ENCODE measurements at regions not wholly inside any gene's neighbourhood (a gene's known extent, or its start where the extent isn't known, plus 50 kb on each side); places are given as distances from the start of the nearest gene placed in this dataset.

GRCh38 chr1:194055536-194055935, 869.1 kb upstream of the B3GALT2 start:
- Histone ChIP-seq H3K27ac (ENCODE audit: insufficient read depth, low read length, poor library complexity, severe bottlenecking) (no peak overlapping the region), H3K4me1 (ENCODE audit: control insufficient read depth, insufficient read depth, low read length, poor library complexity, severe bottlenecking) (peaks cover 36% of the 10 kb centered on the region)
- no peak for DNase-seq

GRCh38 chr1:194052514-194053338, 866.3 kb upstream of the B3GALT2 start:
- DNase-seq = no peak
- Histone ChIP-seq H3K4me1 (ENCODE audit: control insufficient read depth, insufficient read depth, low read length, poor library complexity, severe bottlenecking) (peaks cover 35% of the 10 kb centered on the region), H3K4me3 (ENCODE audit: insufficient read depth, low read depth, low read length, poor library complexity, severe bottlenecking) (no peak overlapping the region), H3K9me3 (ENCODE audit: control insufficient read depth, low read length) (no peaks in the 10 kb centered on the region), H3K27me3 (replicated peaks; ENCODE audit: control insufficient read depth, insufficient read depth, low read length, poor library complexity, severe bottlenecking) (no peaks in the 10 kb centered on the region), H3K27ac (ENCODE audit: insufficient read depth, low read length, poor library complexity, severe bottlenecking) (peak overlapping the region; percentile 15), H3K36me3 (ENCODE audit: control insufficient read depth, insufficient read depth, low read length) (no peaks in the 10 kb centered on the region)

More at GRCh38 chr1:194055536-194055935, 869.1 kb upstream of the B3GALT2 start:
- H3K9me3 ChIP-seq (ENCODE audit: control insufficient read depth, low read length) = no peaks in the 10 kb centered on the region
- no peaks in the 10 kb centered on the region for H3K27me3 ChIP-seq (replicated peaks; ENCODE audit: control insufficient read depth, insufficient read depth, low read length, poor library complexity, severe bottlenecking)
- H3K4me3 ChIP-seq (ENCODE audit: insufficient read depth, low read depth, low read length, poor library complexity, severe bottlenecking) = no peak overlapping the region
- H3K36me3 ChIP-seq (ENCODE audit: control insufficient read depth, insufficient read depth, low read length) = no peaks in the 10 kb centered on the region

- H3K27me3 ChIP-seq (replicated peaks; ENCODE audit: control insufficient read depth, insufficient read depth, low read length, poor library complexity, severe bottlenecking) = no peaks in the 10 kb centered on the region
- H3K36me3 ChIP-seq (ENCODE audit: control insufficient read depth, insufficient read depth, low read length) = no peaks in the 10 kb centered on the region
- no peaks in the 10 kb centered on the region for H3K9me3 ChIP-seq (ENCODE audit: control insufficient read depth, low read length)
- H3K4me3 ChIP-seq (ENCODE audit: insufficient read depth, low read depth, low read length, poor library complexity, severe bottlenecking) = no peak overlapping the region
- DNase-seq = no peak
- H3K4me1 ChIP-seq (ENCODE audit: control insufficient read depth, insufficient read depth, low read length, poor library complexity, severe bottlenecking) = peaks cover 9% of the 10 kb centered on the region
- no peak overlapping the region for H3K27ac ChIP-seq (ENCODE audit: insufficient read depth, low read length, poor library complexity, severe bottlenecking)
These were observed 861.5 kb upstream of the B3GALT2 start for GRCh38 chr1:194047921-194048320.

DNA sequence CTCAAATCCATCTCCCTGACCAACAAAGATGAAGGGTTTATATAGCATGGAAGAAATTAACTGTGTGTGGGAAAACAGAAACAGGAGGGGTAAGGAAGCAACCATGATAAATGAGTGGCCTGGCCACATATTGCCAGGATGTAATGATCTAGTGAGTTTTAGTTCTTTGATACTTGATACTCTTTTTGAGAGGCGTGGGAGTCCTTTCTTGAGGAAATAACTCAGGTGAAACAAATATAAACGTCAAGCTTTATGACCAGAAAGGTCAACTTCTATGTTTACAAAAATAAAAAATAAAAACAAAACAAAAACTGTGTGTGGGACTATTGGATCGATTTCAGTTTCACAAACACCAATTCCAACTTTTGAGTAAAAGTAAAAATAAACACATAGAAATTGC, 860.8 kb upstream of the B3GALT2 start:
- no peak for DNase-seq
- Histone ChIP-seq H3K27ac (ENCODE audit: insufficient read depth, low read length, poor library complexity, severe bottlenecking) (no peak overlapping the region), H3K27me3 (replicated peaks; ENCODE audit: control insufficient read depth, insufficient read depth, low read length, poor library complexity, severe bottlenecking) (no peaks in the 10 kb centered on the region), H3K36me3 (ENCODE audit: control insufficient read depth, insufficient read depth, low read length) (no peaks in the 10 kb centered on the region), H3K9me3 (ENCODE audit: control insufficient read depth, low read length) (no peaks in the 10 kb centered on the region), H3K4me3 (ENCODE audit: insufficient read depth, low read depth, low read length, poor library complexity, severe bottlenecking) (no peak overlapping the region), H3K4me1 (ENCODE audit: control insufficient read depth, insufficient read depth, low read length, poor library complexity, severe bottlenecking) (peaks cover 4% of the 10 kb centered on the region)

GRCh38 chr1:194045416-194045815, 859.0 kb upstream of the B3GALT2 start:
- Histone ChIP-seq H3K9me3 (ENCODE audit: control insufficient read depth, low read length) (no peaks in the 10 kb centered on the region), H3K36me3 (ENCODE audit: control insufficient read depth, insufficient read depth, low read length) (no peaks in the 10 kb centered on the region), H3K27ac (ENCODE audit: insufficient read depth, low read length, poor library complexity, severe bottlenecking) (no peak overlapping the region), H3K27me3 (replicated peaks; ENCODE audit: control insufficient read depth, insufficient read depth, low read length, poor library complexity, severe bottlenecking) (no peaks in the 10 kb centered on the region), H3K4me3 (ENCODE audit: insufficient read depth, low read depth, low read length, poor library complexity, severe bottlenecking) (no peak overlapping the region), H3K4me1 (ENCODE audit: control insufficient read depth, insufficient read depth, low read length, poor library complexity, severe bottlenecking) (no peaks in the 10 kb centered on the region)
- DNase-seq = no peak

GRCh38 chr1:194044892-194045291, 858.5 kb upstream of the B3GALT2 start:
- DNase-seq = no peak
- Histone ChIP-seq H3K9me3 (ENCODE audit: control insufficient read depth, low read length) (no peaks in the 10 kb centered on the region), H3K27me3 (replicated peaks; ENCODE audit: control insufficient read depth, insufficient read depth, low read length, poor library complexity, severe bottlenecking) (no peaks in the 10 kb centered on the region), H3K4me3 (ENCODE audit: insufficient read depth, low read depth, low read length, poor library complexity, severe bottlenecking) (no peak overlapping the region), H3K27ac (ENCODE audit: insufficient read depth, low read length, poor library complexity, severe bottlenecking) (no peak overlapping the region), H3K36me3 (ENCODE audit: control insufficient read depth, insufficient read depth, low read length) (no peaks in the 10 kb centered on the region), H3K4me1 (ENCODE audit: control insufficient read depth, insufficient read depth, low read length, poor library complexity, severe bottlenecking) (no peaks in the 10 kb centered on the region)

DNA sequence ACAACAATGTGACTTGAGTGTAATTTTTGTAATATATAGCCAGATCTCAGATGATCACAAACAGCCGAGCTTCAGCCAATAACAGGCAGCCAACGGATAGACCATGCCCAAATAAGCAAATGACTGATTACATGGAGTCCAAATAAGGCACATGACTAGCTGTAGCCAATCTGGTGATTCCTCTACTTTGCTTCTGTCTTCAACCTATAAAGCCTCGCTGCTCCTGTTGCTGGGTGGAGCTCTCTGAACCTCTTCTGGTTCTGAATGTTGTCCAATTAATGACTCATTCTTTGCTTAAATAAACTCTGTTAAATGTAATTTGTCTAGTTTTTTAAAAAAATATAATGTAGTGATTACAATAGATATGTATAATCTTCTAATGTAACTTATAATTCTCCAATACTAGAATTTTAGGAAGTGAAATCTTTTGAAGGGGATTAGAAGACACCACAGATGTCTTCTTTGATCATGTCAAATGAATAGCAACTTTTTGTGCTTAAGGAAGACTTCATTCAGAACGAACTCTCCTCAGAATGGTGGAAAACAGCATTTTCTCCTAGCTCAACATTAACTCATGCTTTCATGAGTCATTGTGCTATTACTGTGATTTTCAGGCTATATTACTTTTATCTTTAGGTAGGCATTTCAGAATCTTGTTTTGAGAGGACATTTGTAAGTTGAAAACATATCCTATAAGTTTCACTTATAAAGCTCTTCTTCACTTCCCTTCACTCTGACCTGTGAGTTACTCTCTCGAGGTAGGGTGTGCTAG, 857.8 kb upstream of the B3GALT2 start:
- Histone ChIP-seq H3K4me1 (ENCODE audit: control insufficient read depth, insufficient read depth, low read length, poor library complexity, severe bottlenecking) (peaks cover 4% of the 10 kb centered on the region), H3K9me3 (ENCODE audit: control insufficient read depth, low read length) (no peaks in the 10 kb centered on the region), H3K4me3 (ENCODE audit: insufficient read depth, low read depth, low read length, poor library complexity, severe bottlenecking) (no peak overlapping the region), H3K36me3 (ENCODE audit: control insufficient read depth, insufficient read depth, low read length) (no peaks in the 10 kb centered on the region), H3K27ac (ENCODE audit: insufficient read depth, low read length, poor library complexity, severe bottlenecking) (no peak overlapping the region), H3K27me3 (replicated peaks; ENCODE audit: control insufficient read depth, insufficient read depth, low read length, poor library complexity, severe bottlenecking) (no peaks in the 10 kb centered on the region)
- no peak for DNase-seq

GRCh38 chr1:194042736-194043135, 856.3 kb upstream of the B3GALT2 start:
- Histone ChIP-seq H3K4me3 (ENCODE audit: insufficient read depth, low read depth, low read length, poor library complexity, severe bottlenecking) (no peak overlapping the region), H3K27ac (ENCODE audit: insufficient read depth, low read length, poor library complexity, severe bottlenecking) (no peak overlapping the region), H3K27me3 (replicated peaks; ENCODE audit: control insufficient read depth, insufficient read depth, low read length, poor library complexity, severe bottlenecking) (no peaks in the 10 kb centered on the region), H3K4me1 (ENCODE audit: control insufficient read depth, insufficient read depth, low read length, poor library complexity, severe bottlenecking) (peaks cover 4% of the 10 kb centered on the region), H3K9me3 (ENCODE audit: control insufficient read depth, low read length) (no peaks in the 10 kb centered on the region), H3K36me3 (ENCODE audit: control insufficient read depth, insufficient read depth, low read length) (no peaks in the 10 kb centered on the region)
- no peak for DNase-seq

- H3K27ac ChIP-seq (ENCODE audit: insufficient read depth, low read length, poor library complexity, severe bottlenecking) = no peak overlapping the region
- H3K27me3 ChIP-seq (replicated peaks; ENCODE audit: control insufficient read depth, insufficient read depth, low read length, poor library complexity, severe bottlenecking) = no peaks in the 10 kb centered on the region
- no peaks in the 10 kb centered on the region for H3K36me3 ChIP-seq (ENCODE audit: control insufficient read depth, insufficient read depth, low read length)
- peaks cover 4% of the 10 kb centered on the region for H3K4me1 ChIP-seq (ENCODE audit: control insufficient read depth, insufficient read depth, low read length, poor library complexity, severe bottlenecking)
- DNase-seq = no peak
- H3K9me3 ChIP-seq (ENCODE audit: control insufficient read depth, low read length) = no peaks in the 10 kb centered on the region
- no peak overlapping the region for H3K4me3 ChIP-seq (ENCODE audit: insufficient read depth, low read depth, low read length, poor library complexity, severe bottlenecking)
These were observed 854.1 kb upstream of the B3GALT2 start for GRCh38 chr1:194040496-194040895.

- Histone ChIP-seq H3K27ac (ENCODE audit: insufficient read depth, low read length, poor library complexity, severe bottlenecking) (no peak overlapping the region), H3K9me3 (ENCODE audit: control insufficient read depth, low read length) (no peaks in the 10 kb centered on the region), H3K36me3 (ENCODE audit: control insufficient read depth, insufficient read depth, low read length) (no peaks in the 10 kb centered on the region), H3K4me1 (ENCODE audit: control insufficient read depth, insufficient read depth, low read length, poor library complexity, severe bottlenecking) (peaks cover 4% of the 10 kb centered on the region), H3K4me3 (ENCODE audit: insufficient read depth, low read depth, low read length, poor library complexity, severe bottlenecking) (no peak overlapping the region), H3K27me3 (replicated peaks; ENCODE audit: control insufficient read depth, insufficient read depth, low read length, poor library complexity, severe bottlenecking) (no peaks in the 10 kb centered on the region)
- DNase-seq = no peak
These were observed 853.2 kb upstream of the B3GALT2 start for GRCh38 chr1:194039578-194039977.
